Tibial artery (tissue), 4 donors: ENCODE measurements at regions not wholly inside any gene's neighbourhood (a gene's known extent, or its start where the extent isn't known, plus 50 kb on each side); places are given as distances from the start of the nearest gene placed in this dataset.
A peak's percentile ranks its signal among the peaks of the same experiment; 100 is the strongest.

ENCODE experiments used
- DNase-seq, 2 donors: peaks; one replicate each; pipeline ENCODE4 v3.0.0-alpha.2; 2019
- H3K27ac ChIP-seq, 2 donors: fragments of 200-600 bp; sonication (generic) in 1 of 2; 1 replicate in 1 of 2; 2 replicates in 1 of 2; pipeline ENCODE4 v1.5.1; 2018 to 2019; ENCODE audit warnings: mild to moderate bottlenecking in 1 of 2
- H3K27me3 ChIP-seq, 2 donors: fragments of 200-600 bp; sonication (generic) in 1 of 2; one replicate each; pipeline versions ENCODE4 v1.5.1 to v1.6.0; 2016 to 2019
- H3K36me3 ChIP-seq, 3 donors: fragments of 200-600 bp; sonication (generic) in 2 of 3; one replicate each; pipeline ENCODE4 v1.5.1; 2016 to 2019; ENCODE audit warnings: mild to moderate bottlenecking in 2 of 3
- H3K4me1 ChIP-seq, 4 donors: fragments of 200-600 bp; sonication (generic) in 2 of 4; 1 replicate in 3 of 4; 2 replicates in 1 of 4; pipeline ENCODE4 v1.5.1; 2016 to 2019
- H3K4me3 ChIP-seq, 2 donors: fragments of 200-600 bp; sonication (generic) in 1 of 2; 1 replicate in 1 of 2; 2 replicates in 1 of 2; pipeline ENCODE4 v1.5.1; 2018 to 2019; ENCODE audit warnings: mild to moderate bottlenecking in 2 of 2
- H3K9me3 ChIP-seq, 3 donors: fragments of 200-600 bp; sonication (generic) in 1 of 3; one replicate each; pipeline ENCODE4 v1.5.1; 2016 to 2019
- intact Hi-C: fragments of 100-400 bp; cut with DNase I; formaldehyde crosslinking; loops from one replicate; pipeline ENCODE4 v1.15.0; 2023; ENCODE audit warnings: low total_unique reads
- TF ChIP-seq, protein P1 (sequence below), 2 experiments: fragments of 200-600 bp in 1 of 2; fragments of 450-650 bp in 1 of 2; IDR thresholded peaks; one replicate each; pipeline ENCODE4 v1.5.1; 2017 to 2019; ENCODE audit warnings: antibody characterized with exemption in 2 of 2, mild to moderate bottlenecking in 1 of 2, moderate library complexity in 1 of 2

DNA sequence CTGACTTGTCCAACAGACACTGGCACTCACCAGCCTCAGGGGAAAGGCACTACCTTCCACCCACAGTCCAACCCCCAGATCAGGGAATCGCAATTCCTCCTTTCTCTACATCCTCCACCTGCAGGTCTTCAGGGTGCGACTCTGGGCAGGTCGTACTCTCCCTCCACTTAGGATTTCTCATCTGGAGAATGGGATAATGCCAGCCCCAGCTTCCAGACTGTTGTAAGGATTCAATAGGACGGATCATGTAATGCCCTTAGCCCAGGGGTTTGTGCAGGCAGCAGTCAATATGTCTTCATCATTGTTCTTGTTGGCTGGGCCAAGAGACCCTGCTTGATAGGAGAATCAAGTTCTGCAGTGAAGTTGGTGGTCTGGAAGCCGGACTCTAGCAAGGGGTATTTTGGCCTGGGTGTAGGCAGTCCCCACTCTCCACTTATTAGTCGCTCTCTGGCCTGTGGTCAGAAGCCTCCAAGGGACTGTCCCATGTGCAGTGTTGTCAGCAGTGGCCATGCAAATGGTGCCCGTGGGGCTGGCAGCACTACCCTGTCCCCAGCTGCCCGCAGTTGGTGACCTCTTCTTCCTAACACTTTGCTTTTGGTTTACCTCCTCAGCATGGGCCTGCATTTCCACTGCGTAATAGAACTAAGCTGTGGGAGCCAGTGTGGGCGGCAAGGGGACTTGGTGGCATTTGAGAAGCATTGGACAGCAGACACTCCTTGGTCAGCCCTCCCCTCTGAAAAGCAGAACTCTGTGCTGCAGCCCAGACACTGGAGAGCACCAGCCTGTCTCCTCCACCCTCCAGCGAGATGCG is 172.4 kb upstream of the HS6ST1 start:
- Histone ChIP-seq H3K9me3 (peaks cover 0 to 4% (median 0%) of the 10 kb centered on the region in 3 donors), H3K27me3 (peaks cover 0 to 7% of the 10 kb centered on the region in 2 donors), H3K4me3 (no peak overlapping the region), H3K27ac (no peak overlapping the region), H3K36me3 (no peaks in the 10 kb centered on the region), H3K4me1 (peaks cover 0 to 13% (median 9%) of the 10 kb centered on the region in 4 donors)
- peak in 1 of 2 donors; percentile 48 for DNase-seq
- TF ChIP-seq, protein P1, sequence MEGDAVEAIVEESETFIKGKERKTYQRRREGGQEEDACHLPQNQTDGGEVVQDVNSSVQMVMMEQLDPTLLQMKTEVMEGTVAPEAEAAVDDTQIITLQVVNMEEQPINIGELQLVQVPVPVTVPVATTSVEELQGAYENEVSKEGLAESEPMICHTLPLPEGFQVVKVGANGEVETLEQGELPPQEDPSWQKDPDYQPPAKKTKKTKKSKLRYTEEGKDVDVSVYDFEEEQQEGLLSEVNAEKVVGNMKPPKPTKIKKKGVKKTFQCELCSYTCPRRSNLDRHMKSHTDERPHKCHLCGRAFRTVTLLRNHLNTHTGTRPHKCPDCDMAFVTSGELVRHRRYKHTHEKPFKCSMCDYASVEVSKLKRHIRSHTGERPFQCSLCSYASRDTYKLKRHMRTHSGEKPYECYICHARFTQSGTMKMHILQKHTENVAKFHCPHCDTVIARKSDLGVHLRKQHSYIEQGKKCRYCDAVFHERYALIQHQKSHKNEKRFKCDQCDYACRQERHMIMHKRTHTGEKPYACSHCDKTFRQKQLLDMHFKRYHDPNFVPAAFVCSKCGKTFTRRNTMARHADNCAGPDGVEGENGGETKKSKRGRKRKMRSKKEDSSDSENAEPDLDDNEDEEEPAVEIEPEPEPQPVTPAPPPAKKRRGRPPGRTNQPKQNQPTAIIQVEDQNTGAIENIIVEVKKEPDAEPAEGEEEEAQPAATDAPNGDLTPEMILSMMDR (IDR thresholded peaks at IDR 0.05) = no peak
- intact Hi-C loops = no loop called here

DNA sequence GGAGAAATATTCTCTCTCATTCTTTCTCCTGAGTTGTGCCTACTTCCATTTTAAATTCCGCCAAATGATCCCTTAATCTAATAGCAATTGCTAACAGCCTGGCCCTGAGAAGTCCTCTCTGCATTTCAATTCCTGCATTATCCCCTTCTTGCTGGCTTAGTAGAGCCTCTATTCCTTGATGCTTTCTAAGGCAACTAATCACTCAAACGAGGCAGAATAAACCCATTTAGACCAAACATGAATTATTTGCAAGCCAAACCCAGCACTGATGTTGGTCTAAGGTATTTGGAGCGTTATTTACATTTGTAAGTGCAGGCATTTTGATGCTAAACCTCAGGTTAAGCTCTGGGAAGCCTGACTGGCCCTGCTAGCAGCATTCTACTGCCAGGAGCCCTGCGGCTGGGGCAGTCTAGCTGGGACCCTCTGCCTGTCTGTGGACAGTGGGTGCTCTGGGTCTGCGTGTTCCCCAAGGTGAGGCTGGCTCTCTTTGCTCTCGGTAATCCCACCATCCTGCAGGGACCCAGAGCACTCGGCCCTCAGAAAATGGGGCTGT is 173.1 kb upstream of the HS6ST1 start:
- DNase-seq = no peak
- H3K4me3 ChIP-seq = no peak overlapping the region
- H3K27me3 ChIP-seq = peaks cover 0 to 7% of the 10 kb centered on the region in 2 donors
- H3K4me1 ChIP-seq = peaks cover 0 to 13% (median 9%) of the 10 kb centered on the region in 4 donors
- intact Hi-C loops = no loop called here
- TF ChIP-seq, protein P1 (IDR thresholded peaks at IDR 0.05) = no peak
- no peaks in the 10 kb centered on the region for H3K36me3 ChIP-seq
- no peak overlapping the region for H3K27ac ChIP-seq
- H3K9me3 ChIP-seq = peaks cover 0 to 4% (median 0%) of the 10 kb centered on the region in 3 donors

DNA sequence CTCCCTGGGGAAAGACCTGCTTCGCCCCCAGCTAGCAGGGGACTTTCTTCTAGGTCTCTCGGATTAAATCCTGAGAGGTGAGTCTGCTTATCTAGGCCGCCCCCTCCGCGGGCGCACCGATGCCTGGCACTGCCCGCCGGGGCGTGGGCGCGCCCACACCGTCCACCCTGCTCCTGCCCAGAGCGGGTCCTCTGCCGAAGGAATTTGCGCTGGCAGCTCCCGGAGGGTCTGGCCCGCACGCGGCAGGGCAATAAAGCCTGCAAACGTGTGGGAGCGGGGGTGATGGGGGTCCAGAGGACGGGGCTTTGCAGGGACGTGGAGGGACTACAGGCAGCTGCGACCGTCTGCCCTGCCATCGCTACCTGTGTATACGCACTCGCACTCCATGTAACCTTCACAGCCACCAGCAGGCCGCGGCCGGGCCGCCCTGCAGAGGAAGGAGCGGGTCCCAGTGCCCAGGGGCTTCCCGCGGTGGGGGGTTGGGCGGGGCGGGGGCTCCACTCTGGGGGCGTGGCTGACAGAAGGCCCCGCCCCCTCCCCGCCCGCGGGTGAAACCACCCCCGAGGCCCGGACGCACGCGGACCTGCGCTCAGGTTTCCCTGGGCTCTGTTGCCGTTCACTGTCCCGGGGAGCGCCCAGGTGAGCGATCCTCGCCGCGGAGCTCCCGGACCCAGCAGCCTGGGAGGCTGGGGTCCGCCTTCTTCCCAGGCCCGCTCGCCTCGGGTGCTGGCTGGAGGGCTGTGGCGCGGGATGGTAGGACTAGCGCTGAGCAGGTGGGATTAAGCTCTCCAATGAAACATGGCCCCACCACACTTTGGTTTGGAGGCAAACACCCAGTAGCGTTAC is 174.5 kb upstream of the HS6ST1 start:
- peak in 1 of 2 donors; percentile 57 for DNase-seq
- Histone ChIP-seq H3K9me3 (peaks cover 0 to 4% (median 0%) of the 10 kb centered on the region in 3 donors), H3K36me3 (no peaks in the 10 kb centered on the region), H3K27me3 (peaks cover 0 to 7% of the 10 kb centered on the region in 2 donors), H3K4me1 (peaks cover 0 to 13% (median 9%) of the 10 kb centered on the region in 4 donors), H3K4me3 (no peak overlapping the region), H3K27ac (no peak overlapping the region)
- intact Hi-C loops = no loop called here
- TF ChIP-seq, protein P1 (IDR thresholded peaks at IDR 0.05) = no peak

DNA sequence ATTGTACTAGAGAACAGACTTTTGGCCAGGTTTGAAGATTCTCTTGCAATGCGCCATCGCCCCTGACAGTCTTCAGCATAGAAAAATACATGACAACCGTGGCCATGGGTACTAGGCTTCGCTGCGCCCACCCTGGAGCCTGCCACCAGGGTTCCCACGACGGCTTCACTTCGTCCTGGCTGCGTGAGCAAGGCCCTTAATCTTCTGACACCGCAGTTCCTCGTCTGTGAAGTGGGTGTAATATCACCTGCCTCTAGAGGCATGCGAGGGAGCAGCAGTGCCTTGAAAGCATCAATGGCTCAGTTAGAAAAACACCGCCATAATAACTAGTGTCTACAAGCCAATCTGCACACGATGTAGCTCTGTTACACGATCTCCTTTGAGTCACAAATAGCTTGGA is 175.2 kb upstream of the HS6ST1 start:
- H3K4me3 ChIP-seq = no peak overlapping the region
- no peaks in the 10 kb centered on the region for H3K36me3 ChIP-seq
- peaks cover 0 to 4% (median 0%) of the 10 kb centered on the region in 3 donors for H3K9me3 ChIP-seq
- intact Hi-C loops = no loop called here
- no peak for DNase-seq
- peaks cover 0 to 7% of the 10 kb centered on the region in 2 donors for H3K27me3 ChIP-seq
- H3K27ac ChIP-seq = no peak overlapping the region
- H3K4me1 ChIP-seq = peaks cover 0 to 13% (median 9%) of the 10 kb centered on the region in 4 donors
- TF ChIP-seq, protein P1 (IDR thresholded peaks at IDR 0.05) = no peak

DNA sequence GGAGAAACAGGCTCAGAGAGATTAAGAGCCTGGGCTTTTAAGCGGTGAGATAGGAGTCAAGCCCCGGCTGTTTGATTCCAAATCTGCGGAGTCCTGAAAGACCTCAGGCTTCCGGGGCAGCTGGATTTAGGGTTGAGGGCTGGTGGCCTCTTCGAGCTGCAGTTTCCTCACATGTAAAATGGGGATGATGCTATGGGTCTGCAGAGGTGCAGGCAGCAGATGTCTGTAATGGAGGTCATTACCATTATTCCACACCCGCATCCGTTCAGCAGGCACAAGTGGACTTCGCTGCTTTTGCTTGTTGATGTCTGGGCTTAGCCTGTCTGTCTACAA is 175.6 kb upstream of the HS6ST1 start:
- no peak for DNase-seq
- TF ChIP-seq, protein P1 (IDR thresholded peaks at IDR 0.05) = no peak
- peaks cover 0 to 4% (median 0%) of the 10 kb centered on the region in 3 donors for H3K9me3 ChIP-seq
- H3K27me3 ChIP-seq = peaks cover 0 to 7% of the 10 kb centered on the region in 2 donors
- no peak overlapping the region for H3K4me3 ChIP-seq
- peaks cover 0 to 13% (median 9%) of the 10 kb centered on the region in 4 donors for H3K4me1 ChIP-seq
- intact Hi-C loops = no loop called here
- H3K27ac ChIP-seq = no peak overlapping the region
- no peaks in the 10 kb centered on the region for H3K36me3 ChIP-seq
